Testis (tissue), 2 donors: ENCODE measurements at regions not wholly inside any gene's neighbourhood (a gene's known extent, or its start where the extent isn't known, plus 50 kb on each side); places are given as distances from the start of the nearest gene placed in this dataset.
"Not testable (repeated sequence)": the region's sequence is repeated elsewhere in the genome, so short reads cannot be mapped to it uniquely, and the experiment has no call there.

Experiments
- DNase-seq: peaks from one replicate; pipeline ENCODE4 v3.0.0-alpha.2; 2019
- H3K27ac ChIP-seq, 2 donors: fragments of 200-600 bp; sonication (generic); one replicate each; pipeline ENCODE4 v1.5.1; 2019
- H3K27me3 ChIP-seq: fragments of 200-600 bp; sonication (generic); one replicate; pipeline ENCODE4 v1.5.1; 2019
- H3K36me3 ChIP-seq: fragments of 200-600 bp; sonication (generic); one replicate; pipeline ENCODE4 v1.5.1; 2017; ENCODE audit warnings: low read depth; ENCODE audit errors: missing control alignments
- H3K4me1 ChIP-seq: fragments of 200-600 bp; sonication (generic); one replicate; pipeline ENCODE4 v1.5.1; 2019
- H3K4me3 ChIP-seq, 2 donors: fragments of 200-600 bp; sonication (generic); one replicate each; pipeline ENCODE4 v1.5.1; 2017 to 2019
- H3K9me3 ChIP-seq: fragments of 200-600 bp; sonication (generic); one replicate; pipeline ENCODE4 v1.5.1; 2017
- CTCF ChIP-seq, 3 experiments: fragments of 450-650 bp in 2 of 3; fragments of 200-600 bp in 1 of 3; sonication (generic) in 1 of 3; IDR thresholded peaks; one replicate each; pipeline ENCODE4 v1.5.1; 2016 to 2019; ENCODE audit warnings: antibody characterized with exemption in 3 of 3, mild to moderate bottlenecking in 2 of 3, moderate library complexity in 1 of 3
- POLR2A ChIP-seq: fragments of 450-650 bp; IDR thresholded peaks from one replicate; pipeline ENCODE4 v1.6.1; 2017; ENCODE audit warnings: antibody characterized with exemption, mild to moderate bottlenecking, moderate library complexity
- WGBS, 2 donors: methylation state at CpG; one replicate each; pipeline ENCODE4 v1.1.5; 2018; 5-methylcytosine and 5-hydroxymethylcytosine counted together
- intact Hi-C: fragments of 100-400 bp; cut with DNase I; formaldehyde crosslinking; loops from one replicate; pipeline ENCODE4 v1.15.1; 2023; ENCODE audit warnings: low total_unique reads

GRCh38 chr3:66931291-66931690 is 66.8 kb upstream of the KBTBD8 start:
- intact Hi-C loops, result no loop called here
- no peak overlapping the region for H3K27ac ChIP-seq
- H3K9me3 ChIP-seq, result no peaks in the 10 kb centered on the region
- no peaks in the 10 kb centered on the region for H3K4me1 ChIP-seq
- 34 to 35% methylated on average over 5 of the region's 5 CpGs for WGBS, 2 donors
- H3K4me3 ChIP-seq, result no peak overlapping the region
- no peak for DNase-seq
- H3K27me3 ChIP-seq, result no peaks in the 10 kb centered on the region
- no peak for TF ChIP-seq CTCF (IDR thresholded peaks at IDR 0.05)
- no peaks in the 10 kb centered on the region for H3K36me3 ChIP-seq

DNA sequence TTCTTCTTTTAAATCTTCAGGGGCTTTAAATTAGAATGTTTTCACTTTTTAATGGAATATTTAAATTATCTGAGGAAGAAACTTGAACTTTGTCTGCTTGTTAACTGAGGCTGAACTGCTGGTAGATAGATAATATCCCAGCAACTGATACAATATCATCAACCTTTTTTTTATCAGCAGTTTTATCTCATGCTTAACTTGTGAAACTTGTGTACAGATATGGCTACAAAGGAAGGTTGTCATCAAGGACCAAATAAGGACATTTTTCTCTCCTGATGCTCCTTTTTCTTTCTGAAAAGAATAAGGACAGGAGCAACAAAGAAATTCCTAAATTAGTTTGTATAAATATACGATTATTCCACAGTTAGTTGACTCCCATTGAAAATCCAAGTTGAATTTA is 66.4 kb upstream of the KBTBD8 start:
- WGBS, 2 donors, result 43 to 65% methylated on average over 1 of the region's 1 CpG
- intact Hi-C loops, result no loop called here
- H3K27ac ChIP-seq, result no peak overlapping the region

GRCh38 chr3:66933233-66933632 is 64.9 kb upstream of the KBTBD8 start:
- DNase-seq, result no peak
- Histone ChIP-seq H3K27ac (no peak overlapping the region), H3K36me3 (no peaks in the 10 kb centered on the region), H3K4me1 (no peaks in the 10 kb centered on the region), H3K27me3 (no peaks in the 10 kb centered on the region), H3K4me3 (no peak overlapping the region), H3K9me3 (no peaks in the 10 kb centered on the region)
- intact Hi-C loops, result no loop called here
- no peak for TF ChIP-seq CTCF (IDR thresholded peaks at IDR 0.05)
- TF ChIP-seq POLR2A, result no peak

More for the DNA sequence above, 66.4 kb upstream of the KBTBD8 start:
- Histone ChIP-seq H3K36me3 (no peaks in the 10 kb centered on the region), H3K4me1 (no peaks in the 10 kb centered on the region), H3K4me3 (no peak overlapping the region), H3K9me3 (no peaks in the 10 kb centered on the region), H3K27me3 (no peaks in the 10 kb centered on the region)
- no peak for TF ChIP-seq POLR2A
- no peak for TF ChIP-seq CTCF (IDR thresholded peaks at IDR 0.05)
- no peak for DNase-seq

- intact Hi-C loops, result no loop called here
- TF ChIP-seq CTCF (IDR thresholded peaks at IDR 0.05) (no peak), POLR2A (no peak)
- no peak for DNase-seq
- H3K4me1 ChIP-seq, result no peaks in the 10 kb centered on the region
- H3K36me3 ChIP-seq, result no peaks in the 10 kb centered on the region
- 88 to 94% methylated on average over 1 of the region's 1 CpG for WGBS, 2 donors
- H3K27me3 ChIP-seq, result no peaks in the 10 kb centered on the region
- H3K4me3 ChIP-seq, result no peak overlapping the region
- H3K9me3 ChIP-seq, result no peaks in the 10 kb centered on the region
- H3K27ac ChIP-seq, result no peak overlapping the region
Measured at GRCh38 chr3:66934041-66934440, 64.1 kb upstream of the KBTBD8 start.

GRCh38 chr3:66934725-66935124 is 63.4 kb upstream of the KBTBD8 start:
- TF ChIP-seq POLR2A, result no peak
- TF ChIP-seq CTCF (IDR thresholded peaks at IDR 0.05), result no peak
- Histone ChIP-seq H3K27me3 (no peaks in the 10 kb centered on the region), H3K4me3 (no peak overlapping the region), H3K9me3 (no peaks in the 10 kb centered on the region), H3K27ac (no peak overlapping the region), H3K4me1 (no peaks in the 10 kb centered on the region), H3K36me3 (no peaks in the 10 kb centered on the region)
- 71 to 72% methylated on average over 3 of the region's 3 CpGs for WGBS, 2 donors
- intact Hi-C loops, result no loop called here
- no peak for DNase-seq

DNA sequence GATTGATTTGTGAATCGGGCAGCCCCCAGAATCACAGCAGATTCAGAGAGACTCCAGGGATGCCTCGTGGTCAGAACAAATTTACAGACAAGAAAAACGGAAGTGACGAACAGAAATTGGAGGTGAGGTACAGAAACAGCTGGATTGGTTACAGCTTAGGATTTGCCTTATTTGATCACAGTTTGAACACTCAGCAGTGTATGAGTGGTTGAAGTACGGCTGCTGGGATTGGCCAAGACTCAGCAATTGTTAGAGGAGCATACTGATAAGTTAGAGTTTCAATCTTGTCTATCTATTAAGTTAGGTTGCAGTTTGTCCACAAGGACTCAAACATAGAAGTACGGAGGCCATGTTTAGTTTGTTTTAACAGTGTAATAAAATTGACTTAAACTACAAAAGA is 61.1 kb upstream of the KBTBD8 start:
- H3K36me3 ChIP-seq, H3K4me3 ChIP-seq, H3K4me1 ChIP-seq, H3K9me3 ChIP-seq, DNase-seq, intact Hi-C loops, H3K27me3 ChIP-seq, H3K27ac ChIP-seq: not testable (repeated sequence)
- 57 to 64% methylated on average over 6 of the region's 6 CpGs for WGBS, 2 donors
